GM23338 (cell line): ENCODE measurements at regions not wholly inside any gene's neighbourhood (a gene's known extent, or its start where the extent isn't known, plus 50 kb on each side); places are given as distances from the start of the nearest gene placed in this dataset.

ENCODE experiments used
- ATAC-seq: fragments of 200-7000 bp; cut with Tn5 transposase; 3 replicates; pipeline ENCODE4 v1.9.1; 2020
- DNase-seq: peaks from one replicate; pipeline ENCODE4 v3.0.0-alpha.2; 2015; ENCODE audit warnings: low spot score
- H2AFZ ChIP-seq: fragments of 200-600 bp; sonication (generic); 2 replicates; pipeline ENCODE4 v1.8.0; 2016; ENCODE audit warnings: antibody characterized with exemption, mild to moderate bottlenecking, moderate library complexity
- H3F3A ChIP-seq: fragments of 200-600 bp; sonication (generic); replicated peaks from 2 replicates; pipeline ENCODE4 v1.8.0; 2017; ENCODE audit warnings: antibody characterized with exemption, mixed run types, low read depth
- H3K27ac ChIP-seq: fragments of 200-600 bp; sonication (generic); 2 replicates; pipeline ENCODE4 v1.6.1; 2016; ENCODE audit warnings: low read depth
- H3K27me3 ChIP-seq: fragments of 200-600 bp; sonication (generic); 2 replicates; pipeline ENCODE4 v1.8.0; 2016; ENCODE audit warnings: mild to moderate bottlenecking, mixed run types, moderate library complexity; ENCODE audit not compliant: insufficient read depth
- H3K36me3 ChIP-seq: fragments of 200-600 bp; sonication (generic); 2 replicates; pipeline ENCODE4 v1.8.0; 2016; ENCODE audit warnings: mild to moderate bottlenecking; ENCODE audit not compliant: insufficient read depth
- H3K4me1 ChIP-seq: fragments of 200-600 bp; sonication (generic); 2 replicates; pipeline ENCODE4 v1.8.0; 2016; ENCODE audit warnings: mild to moderate bottlenecking, moderate library complexity; ENCODE audit not compliant: insufficient read depth
- H3K4me2 ChIP-seq: fragments of 200-600 bp; sonication (generic); 2 replicates; pipeline ENCODE4 v1.7.1; 2017; ENCODE audit warnings: mixed run types
- H3K4me3 ChIP-seq: fragments of 200-600 bp; sonication (generic); 2 replicates; pipeline ENCODE4 v1.6.1; 2016; ENCODE audit warnings: mixed run types
- H3K79me2 ChIP-seq: fragments of 200-600 bp; sonication (generic); replicated peaks from 2 replicates; pipeline ENCODE4 v1.8.0; 2017; ENCODE audit warnings: mild to moderate bottlenecking; ENCODE audit not compliant: insufficient read depth
- H3K9me2 ChIP-seq: fragments of 200-600 bp; sonication (generic); 2 replicates; pipeline ENCODE4 v1.8.0; 2017; ENCODE audit not compliant: insufficient read depth
- H4K20me1 ChIP-seq: fragments of 200-600 bp; sonication (generic); replicated peaks from 2 replicates; pipeline ENCODE4 v1.8.0; 2017; ENCODE audit warnings: mild to moderate bottlenecking; ENCODE audit not compliant: insufficient read depth
- H3K27ac Mint-ChIP-seq: 2 replicates; pipeline ENCODE4 v1.8.0; 2020; ENCODE audit warnings: inconsistent platforms, mild to moderate bottlenecking, moderate library complexity, mixed read lengths
- H3K27me3 Mint-ChIP-seq: 3 replicates; pipeline ENCODE4 v1.8.0; 2022; ENCODE audit warnings: low read depth, mild to moderate bottlenecking, moderate library complexity, mixed read lengths, inconsistent platforms; ENCODE audit not compliant: insufficient read depth, poor library complexity
- H3K36me3 Mint-ChIP-seq: 3 replicates; pipeline ENCODE4 v1.8.0; 2021; ENCODE audit warnings: low read depth, mild to moderate bottlenecking, inconsistent platforms, moderate library complexity, mixed read lengths
- H3K4me1 Mint-ChIP-seq: 3 replicates; pipeline ENCODE4 v1.8.0; 2020; ENCODE audit warnings: mild to moderate bottlenecking, inconsistent platforms, mixed read lengths
- H3K4me3 Mint-ChIP-seq: 3 replicates; pipeline ENCODE4 v1.8.0; 2021; ENCODE audit warnings: moderate library complexity, mild to moderate bottlenecking, inconsistent platforms, mixed read lengths
- H3K9me3 Mint-ChIP-seq: 3 replicates; pipeline ENCODE4 v1.8.0; 2020; ENCODE audit warnings: moderate library complexity, mild to moderate bottlenecking, inconsistent platforms, mixed read lengths
- CREB1 ChIP-seq: fragments of 250-450 bp; sonication (Bioruptor Pico); IDR thresholded peaks from 2 replicates; pipeline ENCODE4 v1.5.0; 2020; ENCODE audit warnings: low read depth, mild to moderate bottlenecking, moderate library complexity
- EZH2 ChIP-seq: fragments of 200-600 bp; sonication (generic); IDR thresholded peaks from one replicate; pipeline ENCODE4 v1.8.0; 2017; ENCODE audit warnings: antibody characterized with exemption, mild to moderate bottlenecking, low read depth; ENCODE audit not compliant: unreplicated experiment
- EZH2phosphoT487 ChIP-seq: fragments of 200-600 bp; sonication (generic); IDR thresholded peaks from one replicate; pipeline ENCODE4 v1.8.1; 2018; ENCODE audit warnings: antibody characterized with exemption; ENCODE audit not compliant: unreplicated experiment
- JUNB ChIP-seq: IDR thresholded peaks from one replicate; pipeline ENCODE4 v1.6.1; 2016; ENCODE audit warnings: antibody characterized with exemption; ENCODE audit not compliant: unreplicated experiment
- NANOG ChIP-seq: IDR thresholded peaks from 2 replicates; pipeline ENCODE4 v1.6.1; 2016; ENCODE audit warnings: antibody characterized with exemption, borderline replicate concordance
- POLR2AphosphoS5 ChIP-seq: IDR thresholded peaks from 2 replicates; pipeline ENCODE4 v1.6.1; 2016; ENCODE audit warnings: antibody characterized with exemption, low read depth
- STAT1 ChIP-seq: IDR thresholded peaks from one replicate; pipeline ENCODE4 v1.6.1; 2016; ENCODE audit warnings: antibody characterized with exemption; ENCODE audit not compliant: unreplicated experiment
- ZNF114 ChIP-seq: fragments of 250-450 bp; sonication (Bioruptor Pico); IDR thresholded peaks from 2 replicates; pipeline ENCODE4 v1.5.0; 2020; ENCODE audit warnings: mild to moderate bottlenecking, moderate library complexity
- ZNF331 ChIP-seq: fragments of 250-450 bp; sonication (Bioruptor Pico); IDR thresholded peaks from 2 replicates; pipeline ENCODE4 v1.5.0; 2020; ENCODE audit warnings: low read depth, mild to moderate bottlenecking, moderate library complexity
- TF ChIP-seq, protein P1 (sequence below), 2 experiments: fragments of 200-600 bp in 1 of 2; sonication (generic) in 1 of 2; conservative IDR thresholded peaks; 2 replicates each; pipeline versions ENCODE4 v1.5.1 to v1.6.1; 2016 to 2017; ENCODE audit warnings: antibody characterized with exemption in 2 of 2, low read depth in 2 of 2, mild to moderate bottlenecking in 2 of 2, moderate library complexity in 1 of 2
- TF ChIP-seq, protein P2 (sequence below): fragments of 250-450 bp; sonication (Bioruptor Pico); IDR thresholded peaks from 2 replicates; pipeline ENCODE4 v1.5.0; 2020; ENCODE audit warnings: mild to moderate bottlenecking, moderate library complexity
- TF ChIP-seq, protein P3 (sequence below): IDR thresholded peaks from one replicate; pipeline ENCODE4 v1.6.1; 2018; ENCODE audit warnings: antibody characterized with exemption; ENCODE audit not compliant: unreplicated experiment
- TF ChIP-seq, protein P4 (sequence below): IDR thresholded peaks from 2 replicates; pipeline ENCODE4 v1.6.1; 2016; ENCODE audit warnings: antibody characterized with exemption

DNA sequence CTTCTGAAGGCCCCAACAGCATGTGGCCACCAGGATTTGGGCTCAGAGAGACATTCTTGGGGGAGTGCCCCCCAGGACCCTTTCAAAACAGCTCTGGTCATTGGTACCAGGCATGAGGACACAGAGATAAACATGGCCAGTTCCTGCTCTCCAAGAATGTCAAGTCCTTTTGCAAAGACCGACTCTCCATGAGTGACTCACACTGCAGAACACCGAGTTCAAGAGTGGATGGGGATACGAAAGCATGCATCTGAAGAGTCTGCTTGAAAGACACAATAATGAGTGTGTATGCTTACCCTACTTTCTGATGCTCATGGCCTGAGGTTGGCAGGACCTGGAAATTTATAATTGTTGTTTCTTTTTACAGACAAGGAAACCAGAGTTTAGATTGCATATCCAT, 450.6 kb downstream of the TSN start:
- Mint-ChIP-seq H3K27ac (no peak overlapping the region), H3K27me3 (no peaks in the 10 kb centered on the region), H3K4me1 (peaks cover 2% of the 10 kb centered on the region; the same call in 1 of the 3 replicates), H3K4me3 (no peak overlapping the region), H3K36me3 (no peaks in the 10 kb centered on the region; the same call in 2 of the 3 replicates), H3K9me3 (no peaks in the 10 kb centered on the region; the same call in 2 of the 3 replicates)
- Histone ChIP-seq H2AFZ (no peak overlapping the region), H3K4me2 (no peak overlapping the region), H3K79me2 (no peaks in the 10 kb centered on the region), H3K4me1 (no peaks in the 10 kb centered on the region), H3K27me3 (no peaks in the 10 kb centered on the region), H4K20me1 (no peaks in the 10 kb centered on the region), H3K9me2 (peaks cover 11% of the 10 kb centered on the region), H3K27ac (no peak overlapping the region), H3K4me3 (no peak overlapping the region), H3K36me3 (no peaks in the 10 kb centered on the region), H3F3A (no peaks in the 10 kb centered on the region)
- TF ChIP-seq, protein P1, sequence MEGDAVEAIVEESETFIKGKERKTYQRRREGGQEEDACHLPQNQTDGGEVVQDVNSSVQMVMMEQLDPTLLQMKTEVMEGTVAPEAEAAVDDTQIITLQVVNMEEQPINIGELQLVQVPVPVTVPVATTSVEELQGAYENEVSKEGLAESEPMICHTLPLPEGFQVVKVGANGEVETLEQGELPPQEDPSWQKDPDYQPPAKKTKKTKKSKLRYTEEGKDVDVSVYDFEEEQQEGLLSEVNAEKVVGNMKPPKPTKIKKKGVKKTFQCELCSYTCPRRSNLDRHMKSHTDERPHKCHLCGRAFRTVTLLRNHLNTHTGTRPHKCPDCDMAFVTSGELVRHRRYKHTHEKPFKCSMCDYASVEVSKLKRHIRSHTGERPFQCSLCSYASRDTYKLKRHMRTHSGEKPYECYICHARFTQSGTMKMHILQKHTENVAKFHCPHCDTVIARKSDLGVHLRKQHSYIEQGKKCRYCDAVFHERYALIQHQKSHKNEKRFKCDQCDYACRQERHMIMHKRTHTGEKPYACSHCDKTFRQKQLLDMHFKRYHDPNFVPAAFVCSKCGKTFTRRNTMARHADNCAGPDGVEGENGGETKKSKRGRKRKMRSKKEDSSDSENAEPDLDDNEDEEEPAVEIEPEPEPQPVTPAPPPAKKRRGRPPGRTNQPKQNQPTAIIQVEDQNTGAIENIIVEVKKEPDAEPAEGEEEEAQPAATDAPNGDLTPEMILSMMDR (conservative IDR thresholded peaks at IDR 0.05; ENCODE audit: low read depth in 2 of 2): no peak
- TF ChIP-seq STAT1 (no peak), NANOG (no peak), ZNF331 (CRISPR knock-in tag) (no peak), POLR2AphosphoS5 (no peak), JUNB (no peak), ZNF114 (CRISPR knock-in tag) (no peak), CREB1 (CRISPR knock-in tag) (no peak), EZH2 (no peak), EZH2phosphoT487 (no peak)
- TF ChIP-seq, protein P2, sequence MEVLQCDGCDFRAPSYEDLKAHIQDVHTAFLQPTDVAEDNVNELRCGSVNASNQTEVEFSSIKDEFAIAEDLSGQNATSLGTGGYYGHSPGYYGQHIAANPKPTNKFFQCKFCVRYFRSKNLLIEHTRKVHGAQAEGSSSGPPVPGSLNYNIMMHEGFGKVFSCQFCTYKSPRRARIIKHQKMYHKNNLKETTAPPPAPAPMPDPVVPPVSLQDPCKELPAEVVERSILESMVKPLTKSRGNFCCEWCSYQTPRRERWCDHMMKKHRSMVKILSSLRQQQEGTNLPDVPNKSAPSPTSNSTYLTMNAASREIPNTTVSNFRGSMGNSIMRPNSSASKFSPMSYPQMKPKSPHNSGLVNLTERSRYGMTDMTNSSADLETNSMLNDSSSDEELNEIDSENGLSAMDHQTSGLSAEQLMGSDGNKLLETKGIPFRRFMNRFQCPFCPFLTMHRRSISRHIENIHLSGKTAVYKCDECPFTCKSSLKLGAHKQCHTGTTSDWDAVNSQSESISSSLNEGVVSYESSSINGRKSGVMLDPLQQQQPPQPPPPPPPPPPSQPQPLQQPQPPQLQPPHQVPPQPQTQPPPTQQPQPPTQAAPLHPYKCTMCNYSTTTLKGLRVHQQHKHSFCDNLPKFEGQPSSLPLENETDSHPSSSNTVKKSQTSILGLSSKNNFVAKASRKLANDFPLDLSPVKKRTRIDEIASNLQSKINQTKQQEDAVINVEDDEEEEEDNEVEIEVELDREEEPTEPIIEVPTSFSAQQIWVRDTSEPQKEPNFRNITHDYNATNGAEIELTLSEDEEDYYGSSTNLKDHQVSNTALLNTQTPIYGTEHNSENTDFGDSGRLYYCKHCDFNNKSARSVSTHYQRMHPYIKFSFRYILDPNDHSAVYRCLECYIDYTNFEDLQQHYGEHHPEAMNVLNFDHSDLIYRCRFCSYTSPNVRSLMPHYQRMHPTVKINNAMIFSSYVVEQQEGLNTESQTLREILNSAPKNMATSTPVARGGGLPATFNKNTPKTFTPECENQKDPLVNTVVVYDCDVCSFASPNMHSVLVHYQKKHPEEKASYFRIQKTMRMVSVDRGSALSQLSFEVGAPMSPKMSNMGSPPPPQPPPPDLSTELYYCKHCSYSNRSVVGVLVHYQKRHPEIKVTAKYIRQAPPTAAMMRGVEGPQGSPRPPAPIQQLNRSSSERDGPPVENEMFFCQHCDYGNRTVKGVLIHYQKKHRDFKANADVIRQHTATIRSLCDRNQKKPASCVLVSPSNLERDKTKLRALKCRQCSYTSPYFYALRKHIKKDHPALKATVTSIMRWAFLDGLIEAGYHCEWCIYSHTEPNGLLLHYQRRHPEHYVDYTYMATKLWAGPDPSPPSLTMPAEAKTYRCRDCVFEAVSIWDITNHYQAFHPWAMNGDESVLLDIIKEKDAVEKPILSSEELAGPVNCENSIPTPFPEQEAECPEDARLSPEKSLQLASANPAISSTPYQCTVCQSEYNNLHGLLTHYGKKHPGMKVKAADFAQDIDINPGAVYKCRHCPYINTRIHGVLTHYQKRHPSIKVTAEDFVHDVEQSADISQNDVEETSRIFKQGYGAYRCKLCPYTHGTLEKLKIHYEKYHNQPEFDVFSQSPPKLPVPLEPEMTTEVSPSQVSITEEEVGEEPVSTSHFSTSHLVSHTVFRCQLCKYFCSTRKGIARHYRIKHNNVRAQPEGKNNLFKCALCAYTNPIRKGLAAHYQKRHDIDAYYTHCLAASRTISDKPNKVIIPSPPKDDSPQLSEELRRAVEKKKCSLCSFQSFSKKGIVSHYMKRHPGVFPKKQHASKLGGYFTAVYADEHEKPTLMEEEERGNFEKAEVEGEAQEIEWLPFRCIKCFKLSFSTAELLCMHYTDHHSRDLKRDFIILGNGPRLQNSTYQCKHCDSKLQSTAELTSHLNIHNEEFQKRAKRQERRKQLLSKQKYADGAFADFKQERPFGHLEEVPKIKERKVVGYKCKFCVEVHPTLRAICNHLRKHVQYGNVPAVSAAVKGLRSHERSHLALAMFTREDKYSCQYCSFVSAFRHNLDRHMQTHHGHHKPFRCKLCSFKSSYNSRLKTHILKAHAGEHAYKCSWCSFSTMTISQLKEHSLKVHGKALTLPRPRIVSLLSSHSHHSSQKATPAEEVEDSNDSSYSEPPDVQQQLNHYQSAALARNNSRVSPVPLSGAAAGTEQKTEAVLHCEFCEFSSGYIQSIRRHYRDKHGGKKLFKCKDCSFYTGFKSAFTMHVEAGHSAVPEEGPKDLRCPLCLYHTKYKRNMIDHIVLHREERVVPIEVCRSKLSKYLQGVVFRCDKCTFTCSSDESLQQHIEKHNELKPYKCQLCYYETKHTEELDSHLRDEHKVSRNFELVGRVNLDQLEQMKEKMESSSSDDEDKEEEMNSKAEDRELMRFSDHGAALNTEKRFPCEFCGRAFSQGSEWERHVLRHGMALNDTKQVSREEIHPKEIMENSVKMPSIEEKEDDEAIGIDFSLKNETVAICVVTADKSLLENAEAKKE (CRISPR knock-in tag): no peak
- TF ChIP-seq, protein P3, sequence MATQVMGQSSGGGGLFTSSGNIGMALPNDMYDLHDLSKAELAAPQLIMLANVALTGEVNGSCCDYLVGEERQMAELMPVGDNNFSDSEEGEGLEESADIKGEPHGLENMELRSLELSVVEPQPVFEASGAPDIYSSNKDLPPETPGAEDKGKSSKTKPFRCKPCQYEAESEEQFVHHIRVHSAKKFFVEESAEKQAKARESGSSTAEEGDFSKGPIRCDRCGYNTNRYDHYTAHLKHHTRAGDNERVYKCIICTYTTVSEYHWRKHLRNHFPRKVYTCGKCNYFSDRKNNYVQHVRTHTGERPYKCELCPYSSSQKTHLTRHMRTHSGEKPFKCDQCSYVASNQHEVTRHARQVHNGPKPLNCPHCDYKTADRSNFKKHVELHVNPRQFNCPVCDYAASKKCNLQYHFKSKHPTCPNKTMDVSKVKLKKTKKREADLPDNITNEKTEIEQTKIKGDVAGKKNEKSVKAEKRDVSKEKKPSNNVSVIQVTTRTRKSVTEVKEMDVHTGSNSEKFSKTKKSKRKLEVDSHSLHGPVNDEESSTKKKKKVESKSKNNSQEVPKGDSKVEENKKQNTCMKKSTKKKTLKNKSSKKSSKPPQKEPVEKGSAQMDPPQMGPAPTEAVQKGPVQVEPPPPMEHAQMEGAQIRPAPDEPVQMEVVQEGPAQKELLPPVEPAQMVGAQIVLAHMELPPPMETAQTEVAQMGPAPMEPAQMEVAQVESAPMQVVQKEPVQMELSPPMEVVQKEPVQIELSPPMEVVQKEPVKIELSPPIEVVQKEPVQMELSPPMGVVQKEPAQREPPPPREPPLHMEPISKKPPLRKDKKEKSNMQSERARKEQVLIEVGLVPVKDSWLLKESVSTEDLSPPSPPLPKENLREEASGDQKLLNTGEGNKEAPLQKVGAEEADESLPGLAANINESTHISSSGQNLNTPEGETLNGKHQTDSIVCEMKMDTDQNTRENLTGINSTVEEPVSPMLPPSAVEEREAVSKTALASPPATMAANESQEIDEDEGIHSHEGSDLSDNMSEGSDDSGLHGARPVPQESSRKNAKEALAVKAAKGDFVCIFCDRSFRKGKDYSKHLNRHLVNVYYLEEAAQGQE: no peak
- TF ChIP-seq, protein P4, sequence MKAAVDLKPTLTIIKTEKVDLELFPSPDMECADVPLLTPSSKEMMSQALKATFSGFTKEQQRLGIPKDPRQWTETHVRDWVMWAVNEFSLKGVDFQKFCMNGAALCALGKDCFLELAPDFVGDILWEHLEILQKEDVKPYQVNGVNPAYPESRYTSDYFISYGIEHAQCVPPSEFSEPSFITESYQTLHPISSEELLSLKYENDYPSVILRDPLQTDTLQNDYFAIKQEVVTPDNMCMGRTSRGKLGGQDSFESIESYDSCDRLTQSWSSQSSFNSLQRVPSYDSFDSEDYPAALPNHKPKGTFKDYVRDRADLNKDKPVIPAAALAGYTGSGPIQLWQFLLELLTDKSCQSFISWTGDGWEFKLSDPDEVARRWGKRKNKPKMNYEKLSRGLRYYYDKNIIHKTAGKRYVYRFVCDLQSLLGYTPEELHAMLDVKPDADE: no peak
- ATAC-seq (no peak), DNase-seq (no peak)
